GM06990 (cell line): ENCODE measurements at regions not wholly inside any gene's neighbourhood (a gene's known extent, or its start where the extent isn't known, plus 50 kb on each side); places are given as distances from the start of the nearest gene placed in this dataset.

Experiments used
- DNase-seq: peaks from one replicate; pipeline ENCODE4 v3.0.0-alpha.2; 2011; ENCODE audit not compliant: insufficient read length; ENCODE audit errors: extremely low read depth
- H3K27me3 ChIP-seq: replicated peaks from 2 replicates; pipeline ENCODE4 v1.6.0; 2011; ENCODE audit warnings: low read length; ENCODE audit not compliant: control insufficient read depth, insufficient read depth
- H3K36me3 ChIP-seq: 2 replicates; pipeline ENCODE4 v1.5.1; 2011; ENCODE audit warnings: low read length; ENCODE audit not compliant: control insufficient read depth, insufficient read depth
- H3K4me3 ChIP-seq: replicated peaks from 2 replicates; pipeline ENCODE4 v1.5.1; 2011; ENCODE audit warnings: low read depth, mild to moderate bottlenecking, control low read depth, low read length
- TF ChIP-seq, protein P1 (sequence below): IDR thresholded peaks from 2 replicates; pipeline ENCODE4 v1.5.1; 2011; ENCODE audit warnings: low read length, control low read depth, mild to moderate bottlenecking, inconsistent platforms; ENCODE audit not compliant: insufficient read depth, poor library complexity, severe bottlenecking

DNA sequence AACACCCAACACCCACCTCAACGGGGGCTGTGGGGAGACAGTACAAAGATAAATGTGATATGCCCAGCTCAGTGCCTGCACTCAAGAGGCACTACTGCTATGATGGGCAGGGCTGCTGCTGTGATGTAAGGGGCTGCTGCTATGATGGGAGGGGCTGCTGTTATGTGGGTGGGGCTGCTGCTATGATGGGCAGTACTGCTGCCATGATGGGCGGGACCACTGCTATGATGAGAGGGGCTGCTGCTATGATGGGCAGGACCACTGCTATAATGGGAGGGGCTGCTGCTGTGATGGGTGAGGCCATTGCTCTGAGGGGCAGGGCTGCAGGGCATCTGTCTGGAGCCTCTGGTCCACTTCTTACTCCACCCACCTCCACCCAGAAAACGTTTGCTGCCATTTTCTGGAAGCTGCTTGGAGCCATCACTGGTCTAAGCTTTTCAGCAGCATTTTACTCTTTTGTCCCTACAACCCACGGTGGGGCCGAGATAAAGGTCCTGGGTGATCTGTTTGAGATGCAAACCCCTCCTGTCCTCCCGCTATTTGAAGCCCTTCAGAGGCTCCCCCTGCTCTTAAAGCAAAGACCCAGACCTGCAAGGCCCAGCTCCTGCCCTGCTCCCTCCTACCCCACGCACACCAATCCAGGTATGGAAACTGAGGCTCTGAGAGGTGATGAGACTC is 656.9 kb downstream of the PTPRU start:
- H3K36me3 ChIP-seq: no peaks in the 10 kb centered on the region
- no peak overlapping the region for H3K4me3 ChIP-seq
- DNase-seq: no peak
- TF ChIP-seq, protein P1, sequence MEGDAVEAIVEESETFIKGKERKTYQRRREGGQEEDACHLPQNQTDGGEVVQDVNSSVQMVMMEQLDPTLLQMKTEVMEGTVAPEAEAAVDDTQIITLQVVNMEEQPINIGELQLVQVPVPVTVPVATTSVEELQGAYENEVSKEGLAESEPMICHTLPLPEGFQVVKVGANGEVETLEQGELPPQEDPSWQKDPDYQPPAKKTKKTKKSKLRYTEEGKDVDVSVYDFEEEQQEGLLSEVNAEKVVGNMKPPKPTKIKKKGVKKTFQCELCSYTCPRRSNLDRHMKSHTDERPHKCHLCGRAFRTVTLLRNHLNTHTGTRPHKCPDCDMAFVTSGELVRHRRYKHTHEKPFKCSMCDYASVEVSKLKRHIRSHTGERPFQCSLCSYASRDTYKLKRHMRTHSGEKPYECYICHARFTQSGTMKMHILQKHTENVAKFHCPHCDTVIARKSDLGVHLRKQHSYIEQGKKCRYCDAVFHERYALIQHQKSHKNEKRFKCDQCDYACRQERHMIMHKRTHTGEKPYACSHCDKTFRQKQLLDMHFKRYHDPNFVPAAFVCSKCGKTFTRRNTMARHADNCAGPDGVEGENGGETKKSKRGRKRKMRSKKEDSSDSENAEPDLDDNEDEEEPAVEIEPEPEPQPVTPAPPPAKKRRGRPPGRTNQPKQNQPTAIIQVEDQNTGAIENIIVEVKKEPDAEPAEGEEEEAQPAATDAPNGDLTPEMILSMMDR: no peak
- H3K27me3 ChIP-seq: no peaks in the 10 kb centered on the region; the same call in 1 of the 2 replicates

DNA sequence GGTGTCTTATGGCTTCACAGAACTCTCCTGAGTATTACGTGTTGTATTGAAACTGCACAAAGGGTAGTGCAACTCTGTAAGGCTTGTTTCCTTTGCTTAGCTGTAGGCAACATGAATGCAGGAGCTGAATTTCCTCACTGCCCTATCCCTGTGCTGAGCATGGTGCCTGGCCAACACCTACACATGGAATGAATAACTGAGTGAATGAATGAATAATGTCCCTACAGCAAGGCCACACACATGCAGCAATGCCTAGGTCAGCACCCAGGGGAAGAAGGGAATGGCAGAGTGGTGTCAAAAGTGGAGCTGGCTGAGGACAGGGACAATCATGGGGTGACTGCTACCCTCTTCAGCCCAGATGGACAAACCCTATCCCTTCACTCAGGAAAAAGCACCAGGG is 655.9 kb downstream of the PTPRU start:
- H3K36me3 ChIP-seq: no peaks in the 10 kb centered on the region
- no peak overlapping the region for H3K4me3 ChIP-seq
- no peaks in the 10 kb centered on the region; the same call in 1 of the 2 replicates for H3K27me3 ChIP-seq
- TF ChIP-seq, protein P1: no peak
- no peak for DNase-seq

DNA sequence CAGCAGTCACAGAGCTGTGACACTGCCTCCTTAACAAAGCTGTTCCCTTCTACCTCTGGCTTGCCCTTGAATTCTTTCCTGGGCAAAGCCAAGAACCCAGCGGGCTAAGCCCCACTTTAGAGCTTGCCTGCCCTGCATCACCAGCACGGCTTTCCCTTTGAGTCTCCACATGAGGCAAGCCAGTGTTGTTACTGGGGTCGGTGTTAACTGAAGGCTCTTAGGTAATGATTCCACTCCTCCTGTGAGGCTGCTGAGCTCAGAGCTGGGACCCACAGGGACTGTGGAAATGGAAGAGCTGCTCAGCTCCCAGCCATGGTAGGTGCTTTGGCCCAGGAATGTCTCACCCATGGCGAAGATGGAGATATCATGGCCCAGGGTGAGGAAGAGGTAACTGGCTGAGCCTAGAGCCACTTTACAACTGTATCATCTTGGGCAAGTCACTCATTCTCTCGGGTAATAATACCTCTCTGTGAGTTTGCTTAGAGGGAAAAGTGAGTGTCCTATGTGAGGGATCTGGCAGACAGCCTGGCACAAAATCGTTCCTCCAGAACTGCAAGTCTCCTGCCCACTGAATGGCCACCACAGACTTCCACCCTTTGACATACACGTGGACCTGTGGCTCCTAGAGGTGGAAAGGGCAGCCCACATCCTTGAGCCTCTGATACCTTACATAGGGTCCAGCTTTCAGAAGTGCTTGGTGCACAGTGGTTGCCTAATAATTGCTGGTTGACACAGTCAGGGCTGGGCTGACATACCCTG is 654.1 kb downstream of the PTPRU start:
- H3K27me3 ChIP-seq: no peaks in the 10 kb centered on the region; the same call in 1 of the 2 replicates
- DNase-seq: no peak
- no peaks in the 10 kb centered on the region for H3K36me3 ChIP-seq
- H3K4me3 ChIP-seq: no peak overlapping the region
- TF ChIP-seq, protein P1: no peak

DNA sequence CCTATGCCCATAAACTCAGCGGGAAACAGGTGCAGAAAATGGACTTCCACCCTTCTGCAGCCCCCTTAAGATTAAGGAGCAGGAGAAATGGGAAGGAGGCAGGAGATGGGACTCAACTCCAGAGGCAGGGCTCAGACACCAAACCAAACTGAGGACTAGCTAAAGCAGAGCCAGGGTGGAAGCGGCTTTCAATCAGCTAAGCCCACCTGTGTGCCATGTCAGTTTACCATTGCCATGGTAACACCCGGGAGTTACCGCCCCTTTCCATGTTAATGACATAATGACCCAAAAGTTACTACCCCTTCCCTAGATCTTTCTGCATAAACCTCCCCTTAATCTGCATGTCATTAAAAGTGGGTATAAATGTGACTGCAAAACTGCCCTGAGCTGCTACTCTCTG is 653.5 kb downstream of the PTPRU start:
- Histone ChIP-seq H3K27me3 (no peaks in the 10 kb centered on the region; the same call in 1 of the 2 replicates), H3K36me3 (no peaks in the 10 kb centered on the region), H3K4me3 (no peak overlapping the region)
- TF ChIP-seq, protein P1: no peak
- DNase-seq: no peak

DNA sequence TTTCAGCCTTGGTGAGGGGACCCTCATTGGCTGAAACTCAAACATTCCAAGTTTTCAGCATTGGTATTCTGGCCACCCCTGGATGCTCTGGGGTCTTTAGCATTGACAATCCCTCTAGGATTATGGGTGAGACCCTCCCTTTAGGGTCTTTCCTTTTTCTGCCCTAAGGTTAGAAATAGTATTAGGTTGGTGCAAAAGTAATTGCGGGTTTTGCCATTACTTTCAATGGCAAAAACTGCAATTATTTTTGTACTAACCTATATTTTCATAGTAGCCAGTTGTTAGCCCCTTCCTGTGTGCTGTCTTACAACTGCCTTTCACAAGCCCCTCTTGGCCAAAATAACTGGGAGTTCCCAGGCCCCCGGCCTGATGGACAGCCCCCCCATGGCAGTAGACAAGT is 648.4 kb downstream of the PTPRU start:
- H3K27me3 ChIP-seq: no peaks in the 10 kb centered on the region
- no peak overlapping the region for H3K4me3 ChIP-seq
- TF ChIP-seq, protein P1: no peak
- DNase-seq: no peak
- H3K36me3 ChIP-seq: no peaks in the 10 kb centered on the region
